ENCODE measurements at regions not wholly inside any gene's neighbourhood (a gene's known extent, or its start where the extent isn't known, plus 50 kb on each side); places are given as distances from the start of the nearest gene placed in this dataset.

GRCh38 chr18:46266473-46266872 lies 162.3 kb downstream of the HAUS1 start:
- TF ChIP-seq CTCF (conservative IDR thresholded peaks at IDR 0.05; ENCODE audit: low read depth, low read length) (no peak), EZH2 (IDR thresholded peaks at IDR 0.05; ENCODE audit: low read length, unreplicated experiment) (no peak)
